ENCODE measurements at regions not wholly inside any gene's neighbourhood (a gene's known extent, or its start where the extent isn't known, plus 50 kb on each side); places are given as distances from the start of the nearest gene placed in this dataset.
A peak's percentile ranks its signal among the peaks of the same experiment; 100 is the strongest.

DNA sequence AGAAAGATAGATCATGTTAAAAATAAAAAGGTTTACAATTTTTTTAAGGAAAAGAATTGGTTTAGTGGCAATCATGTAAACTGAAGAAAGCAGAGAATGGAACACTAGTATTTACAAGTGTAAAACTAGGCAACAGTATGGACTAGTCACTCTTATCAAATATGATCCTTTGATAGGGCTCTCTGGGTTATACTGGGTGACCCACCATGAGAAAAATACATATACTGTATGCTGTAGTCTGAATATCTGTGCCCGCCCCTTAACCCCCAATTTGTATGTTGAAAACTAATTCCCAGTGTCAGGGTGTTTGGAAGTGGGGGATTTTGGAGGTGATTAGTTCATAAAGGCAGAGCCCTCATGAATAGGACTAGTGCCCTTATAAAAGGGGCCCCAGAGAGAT, 236.8 kb upstream of the TARS1 start:
- Histone ChIP-seq H3K27me3 (ENCODE audit: insufficient read depth) (no peaks in the 10 kb centered on the region), H3K4me2 (no peak overlapping the region), H3K9me2 (no peaks in the 10 kb centered on the region), H3K4me3 (ENCODE audit: low read depth in 2 of 2, low read length in 1 of 2) (no peak overlapping the region), H3F3A (replicated peaks; ENCODE audit: insufficient read depth) (peaks cover 3% of the 10 kb centered on the region), H3K27ac (ENCODE audit: low read depth in 2 of 2, low read length in 1 of 2) (no peak overlapping the region), H3K79me2 (ENCODE audit: insufficient read depth) (no peaks in the 10 kb centered on the region), H3K9ac (no peak overlapping the region), H3K36me3 (replicated peaks in 1 of 2; ENCODE audit: control insufficient read depth in 1 of 2, insufficient read depth in 2 of 2, low read length in 1 of 2) (no peaks in the 10 kb centered on the region), H2AFZ (ENCODE audit: low read depth) (no peak overlapping the region), H4K20me1 (ENCODE audit: insufficient read depth) (no peaks in the 10 kb centered on the region), H3K9me3 (no peaks in the 10 kb centered on the region), H3K4me1 (ENCODE audit: control insufficient read depth in 1 of 2, insufficient read depth in 2 of 2, low read depth in 1 of 2, low read length in 1 of 2) (0 out of 4 replicates have a peak, but pooled peaks cover 0 to 4% of the 10 kb centered on the region in 2 experiments)
- CTCF ChIA-PET, result no interaction called here
- no peak for DNase-seq
- 33% methylated on average over 1 of the region's 1 CpG for WGBS (ENCODE audit: low lambda C conversion rate)
- TF ChIP-seq, protein P1, sequence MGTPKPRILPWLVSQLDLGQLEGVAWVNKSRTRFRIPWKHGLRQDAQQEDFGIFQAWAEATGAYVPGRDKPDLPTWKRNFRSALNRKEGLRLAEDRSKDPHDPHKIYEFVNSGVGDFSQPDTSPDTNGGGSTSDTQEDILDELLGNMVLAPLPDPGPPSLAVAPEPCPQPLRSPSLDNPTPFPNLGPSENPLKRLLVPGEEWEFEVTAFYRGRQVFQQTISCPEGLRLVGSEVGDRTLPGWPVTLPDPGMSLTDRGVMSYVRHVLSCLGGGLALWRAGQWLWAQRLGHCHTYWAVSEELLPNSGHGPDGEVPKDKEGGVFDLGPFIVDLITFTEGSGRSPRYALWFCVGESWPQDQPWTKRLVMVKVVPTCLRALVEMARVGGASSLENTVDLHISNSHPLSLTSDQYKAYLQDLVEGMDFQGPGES (IDR thresholded peaks at IDR 0.05; ENCODE audit: low read depth, low read length), result no peak
- no peak for TF ChIP-seq NFIC (IDR thresholded peaks at IDR 0.05; ENCODE audit: borderline replicate concordance)
- TF ChIP-seq RAD21 (IDR thresholded peaks at IDR 0.05; ENCODE audit: low read length), result no peak
- TF ChIP-seq, protein P2, sequence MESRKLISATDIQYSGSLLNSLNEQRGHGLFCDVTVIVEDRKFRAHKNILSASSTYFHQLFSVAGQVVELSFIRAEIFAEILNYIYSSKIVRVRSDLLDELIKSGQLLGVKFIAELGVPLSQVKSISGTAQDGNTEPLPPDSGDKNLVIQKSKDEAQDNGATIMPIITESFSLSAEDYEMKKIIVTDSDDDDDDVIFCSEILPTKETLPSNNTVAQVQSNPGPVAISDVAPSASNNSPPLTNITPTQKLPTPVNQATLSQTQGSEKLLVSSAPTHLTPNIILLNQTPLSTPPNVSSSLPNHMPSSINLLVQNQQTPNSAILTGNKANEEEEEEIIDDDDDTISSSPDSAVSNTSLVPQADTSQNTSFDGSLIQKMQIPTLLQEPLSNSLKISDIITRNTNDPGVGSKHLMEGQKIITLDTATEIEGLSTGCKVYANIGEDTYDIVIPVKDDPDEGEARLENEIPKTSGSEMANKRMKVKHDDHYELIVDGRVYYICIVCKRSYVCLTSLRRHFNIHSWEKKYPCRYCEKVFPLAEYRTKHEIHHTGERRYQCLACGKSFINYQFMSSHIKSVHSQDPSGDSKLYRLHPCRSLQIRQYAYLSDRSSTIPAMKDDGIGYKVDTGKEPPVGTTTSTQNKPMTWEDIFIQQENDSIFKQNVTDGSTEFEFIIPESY (IDR thresholded peaks at IDR 0.05; ENCODE audit: borderline replicate concordance, low read depth), result no peak
- no peak for TF ChIP-seq FOSL2 (IDR thresholded peaks at IDR 0.05; ENCODE audit: borderline replicate concordance, low read depth)
- TF ChIP-seq, protein P3, sequence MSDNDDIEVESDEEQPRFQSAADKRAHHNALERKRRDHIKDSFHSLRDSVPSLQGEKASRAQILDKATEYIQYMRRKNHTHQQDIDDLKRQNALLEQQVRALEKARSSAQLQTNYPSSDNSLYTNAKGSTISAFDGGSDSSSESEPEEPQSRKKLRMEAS (IDR thresholded peaks at IDR 0.05; ENCODE audit: low read depth), result no peak
- TF ChIP-seq RFX5 (IDR thresholded peaks at IDR 0.05; ENCODE audit: low read length), result no peak
- no peak for TF ChIP-seq EZH2phosphoT487 (IDR thresholded peaks at IDR 0.05; ENCODE audit: borderline replicate concordance, low read depth)
- TF ChIP-seq FOXM1 (IDR thresholded peaks at IDR 0.05; ENCODE audit: low read depth), result no peak
- TF ChIP-seq GATA2 (CRISPR knock-in tag; IDR thresholded peaks at IDR 0.05), result no peak
- TF ChIP-seq EP300 (IDR thresholded peaks at IDR 0.05; ENCODE audit: borderline replicate concordance in 1 of 2, low read depth in 1 of 2, low read length in 1 of 2), result no peak
- no peak for TF ChIP-seq SMC3 (IDR thresholded peaks at IDR 0.05; ENCODE audit: low read depth, low read length)
- TF ChIP-seq POLR2AphosphoS5 (IDR thresholded peaks at IDR 0.05; ENCODE audit: low read depth, low read length), result no peak
- no peak for TF ChIP-seq RXRA (IDR thresholded peaks at IDR 0.05; ENCODE audit: borderline replicate concordance, low read depth)
- POLR2A ChIA-PET, result no interaction called here

DNA sequence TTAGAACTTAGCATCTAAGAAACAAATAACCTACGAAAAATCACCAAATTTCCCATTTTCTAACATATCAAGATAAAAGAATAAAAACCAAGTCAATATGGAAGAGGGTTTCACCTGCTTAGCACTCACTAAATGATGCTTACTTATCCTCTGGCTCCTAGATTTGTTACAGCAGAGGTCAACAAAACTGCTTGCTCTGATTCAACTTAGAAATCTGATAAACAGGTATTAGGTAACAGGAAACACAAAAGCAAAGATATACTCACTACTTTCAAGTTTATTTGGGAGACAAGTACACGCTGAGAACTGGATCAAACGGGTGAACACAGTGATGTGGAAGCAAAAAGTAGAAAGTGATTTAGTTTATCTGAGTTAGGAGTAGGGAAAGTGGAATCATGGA, 235.7 kb upstream of the TARS1 start:
- Histone ChIP-seq H3F3A (replicated peaks; ENCODE audit: insufficient read depth) (peaks cover under 1% of the 10 kb centered on the region), H3K9ac (no peak overlapping the region), H3K9me3 (no peaks in the 10 kb centered on the region), H3K79me2 (ENCODE audit: insufficient read depth) (no peaks in the 10 kb centered on the region), H3K4me3 (ENCODE audit: low read depth in 2 of 2, low read length in 1 of 2) (no peak overlapping the region), H3K36me3 (replicated peaks in 1 of 2; ENCODE audit: control insufficient read depth in 1 of 2, insufficient read depth in 2 of 2, low read length in 1 of 2) (no peaks in the 10 kb centered on the region), H3K4me1 (ENCODE audit: control insufficient read depth in 1 of 2, insufficient read depth in 2 of 2, low read depth in 1 of 2, low read length in 1 of 2) (0 out of 4 replicates have a peak, but pooled peaks cover 0 to 4% of the 10 kb centered on the region in 2 experiments), H3K27me3 (ENCODE audit: insufficient read depth) (no peaks in the 10 kb centered on the region), H4K20me1 (ENCODE audit: insufficient read depth) (no peaks in the 10 kb centered on the region), H3K27ac (ENCODE audit: low read depth in 2 of 2, low read length in 1 of 2) (no peak overlapping the region), H3K9me2 (no peaks in the 10 kb centered on the region), H2AFZ (ENCODE audit: low read depth) (peak overlapping the region; percentile 32), H3K4me2 (no peak overlapping the region)
- WGBS (ENCODE audit: low lambda C conversion rate), result 38% methylated on average over 3 of the region's 3 CpGs
- POLR2A ChIA-PET, result no interaction called here
- no peak for DNase-seq
- CTCF ChIA-PET, result no interaction called here
- TF ChIP-seq, protein P4, sequence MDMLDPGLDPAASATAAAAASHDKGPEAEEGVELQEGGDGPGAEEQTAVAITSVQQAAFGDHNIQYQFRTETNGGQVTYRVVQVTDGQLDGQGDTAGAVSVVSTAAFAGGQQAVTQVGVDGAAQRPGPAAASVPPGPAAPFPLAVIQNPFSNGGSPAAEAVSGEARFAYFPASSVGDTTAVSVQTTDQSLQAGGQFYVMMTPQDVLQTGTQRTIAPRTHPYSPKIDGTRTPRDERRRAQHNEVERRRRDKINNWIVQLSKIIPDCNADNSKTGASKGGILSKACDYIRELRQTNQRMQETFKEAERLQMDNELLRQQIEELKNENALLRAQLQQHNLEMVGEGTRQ (IDR thresholded peaks at IDR 0.05; ENCODE audit: borderline replicate concordance, low read depth, low read length), result no peak
- TF ChIP-seq, protein P2 (IDR thresholded peaks at IDR 0.05; ENCODE audit: borderline replicate concordance, low read depth), result no peak
- TF ChIP-seq RFX5 (IDR thresholded peaks at IDR 0.05; ENCODE audit: low read length), result no peak
- TF ChIP-seq, protein P5, sequence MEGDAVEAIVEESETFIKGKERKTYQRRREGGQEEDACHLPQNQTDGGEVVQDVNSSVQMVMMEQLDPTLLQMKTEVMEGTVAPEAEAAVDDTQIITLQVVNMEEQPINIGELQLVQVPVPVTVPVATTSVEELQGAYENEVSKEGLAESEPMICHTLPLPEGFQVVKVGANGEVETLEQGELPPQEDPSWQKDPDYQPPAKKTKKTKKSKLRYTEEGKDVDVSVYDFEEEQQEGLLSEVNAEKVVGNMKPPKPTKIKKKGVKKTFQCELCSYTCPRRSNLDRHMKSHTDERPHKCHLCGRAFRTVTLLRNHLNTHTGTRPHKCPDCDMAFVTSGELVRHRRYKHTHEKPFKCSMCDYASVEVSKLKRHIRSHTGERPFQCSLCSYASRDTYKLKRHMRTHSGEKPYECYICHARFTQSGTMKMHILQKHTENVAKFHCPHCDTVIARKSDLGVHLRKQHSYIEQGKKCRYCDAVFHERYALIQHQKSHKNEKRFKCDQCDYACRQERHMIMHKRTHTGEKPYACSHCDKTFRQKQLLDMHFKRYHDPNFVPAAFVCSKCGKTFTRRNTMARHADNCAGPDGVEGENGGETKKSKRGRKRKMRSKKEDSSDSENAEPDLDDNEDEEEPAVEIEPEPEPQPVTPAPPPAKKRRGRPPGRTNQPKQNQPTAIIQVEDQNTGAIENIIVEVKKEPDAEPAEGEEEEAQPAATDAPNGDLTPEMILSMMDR (IDR thresholded peaks at IDR 0.05), result no peak
- no peak for TF ChIP-seq FOXM1 (IDR thresholded peaks at IDR 0.05; ENCODE audit: low read depth)
- no peak for TF ChIP-seq TEAD4 (IDR thresholded peaks at IDR 0.05; ENCODE audit: borderline replicate concordance, insufficient read depth)
- no peak for TF ChIP-seq MXI1 (IDR thresholded peaks at IDR 0.05; ENCODE audit: low read depth, low read length)
- TF ChIP-seq RAD21 (IDR thresholded peaks at IDR 0.05; ENCODE audit: low read length), result no peak
- no peak for TF ChIP-seq GATA2 (CRISPR knock-in tag; IDR thresholded peaks at IDR 0.05)
- TF ChIP-seq TAF1 (IDR thresholded peaks at IDR 0.05; ENCODE audit: borderline replicate concordance, low read depth, low read length), result no peak
